GM12878 (cell line): ENCODE measurements at regions not wholly inside any gene's neighbourhood (a gene's known extent, or its start where the extent isn't known, plus 50 kb on each side); places are given as distances from the start of the nearest gene placed in this dataset.
A peak's percentile ranks its signal among the peaks of the same experiment; 100 is the strongest.

ENCODE experiments used
- ATAC-seq: fragments of 200-7000 bp; cut with Tn5 transposase; 3 replicates; pipeline ENCODE4 v1.9.1; 2020; ENCODE audit warnings: mild to moderate bottlenecking, moderate library complexity
- BruUV-seq: library from RNA; stranded (reverse); fragments of 400-500 nt; replicated peaks from 2 replicates; lab custom pipeline; 2021; lab: Mats Ljungman, UMichigan
- CTCF ChIA-PET: fragments of 300-600 bp; sonication (Branson Sonifier 250); formaldehyde crosslinking; extraction: SDS; loops from one replicate; lab custom pipeline; 2021; ENCODE audit warnings: inconsistent platforms; lab: Yijun Ruan, JAX
- POLR2A ChIA-PET: fragments of 350-600 bp; formaldehyde crosslinking; extraction: SDS; loops from one replicate; lab custom pipeline; 2021; ENCODE audit warnings: inconsistent platforms; lab: Charles Lee
- RAD21 ChIA-PET: fragments of 300-600 bp; sonication (Branson Sonifier 250); formaldehyde crosslinking; loops from one replicate; lab custom pipeline; 2023; ENCODE audit warnings: antibody characterized with exemption; ENCODE audit not compliant: unreplicated experiment; lab: Charles Lee
- SMC1A ChIA-PET: fragments of 300-600 bp; sonication (Branson Sonifier 250); formaldehyde crosslinking; loops from one replicate; lab custom pipeline; 2023; ENCODE audit not compliant: unreplicated experiment, uncharacterized antibody; lab: Charles Lee
- DNase-seq: peaks from one replicate; pipeline ENCODE4 v3.0.0-alpha.2; 2011; ENCODE audit warnings: low read depth, low spot score
- FAIRE-seq: peaks from 3 replicates; lab custom pipeline; 2011; peaks lifted over from hg19 to GRCh38; lab: Jason Lieb, UNC
- H2AFZ ChIP-seq: 2 replicates; pipeline ENCODE4 v1.6.0; 2011; ENCODE audit warnings: low read depth, low read length, control low read depth; ENCODE audit not compliant: control insufficient read depth
- H3K27ac ChIP-seq: 2 replicates; pipeline ENCODE4 v1.5.1; 2011; ENCODE audit warnings: control low read depth; ENCODE audit not compliant: control insufficient read depth, insufficient read depth
- H3K27me3 ChIP-seq, 2 experiments: replicated peaks in 1 of 2; 2 replicates each; pipeline versions ENCODE4 v1.6.0 to v1.6.1; 2011; ENCODE audit warnings: low read length in 1 of 2; ENCODE audit not compliant: control insufficient read depth in 2 of 2, insufficient read depth in 2 of 2
- H3K36me3 ChIP-seq, 2 experiments: 2 replicates each; pipeline ENCODE4 v1.5.1; 2011; ENCODE audit warnings: low read length in 1 of 2; ENCODE audit not compliant: control insufficient read depth in 2 of 2, insufficient read depth in 2 of 2
- H3K4me1 ChIP-seq: 2 replicates; pipeline ENCODE4 v1.6.1; 2011; ENCODE audit warnings: mild to moderate bottlenecking, low read length, moderate library complexity, mixed read lengths; ENCODE audit not compliant: control insufficient read depth, insufficient read depth
- H3K4me2 ChIP-seq: 2 replicates; pipeline ENCODE4 v1.6.0; 2011; ENCODE audit warnings: control low read depth; ENCODE audit not compliant: control insufficient read depth, insufficient read depth
- H3K4me3 ChIP-seq: fragments of 200-600 bp; sonication (generic); 2 replicates; pipeline ENCODE4 v1.5.1; 2016
- H3K79me2 ChIP-seq: 2 replicates; pipeline ENCODE4 v1.6.0; 2011; ENCODE audit warnings: low read length; ENCODE audit not compliant: control insufficient read depth, insufficient read depth
- H3K9ac ChIP-seq: 2 replicates; pipeline ENCODE4 v1.8.0; 2011; ENCODE audit warnings: low read length, control low read depth, mixed read lengths; ENCODE audit not compliant: control insufficient read depth, insufficient read depth
- H3K9me3 ChIP-seq: replicated peaks from 3 replicates; pipeline ENCODE4 v1.5.1; 2011; ENCODE audit warnings: mild to moderate bottlenecking, low read length; ENCODE audit not compliant: control insufficient read depth, insufficient read depth
- H4K20me1 ChIP-seq: 2 replicates; pipeline ENCODE4 v1.6.0; 2011; ENCODE audit not compliant: control insufficient read depth, insufficient read depth
- ETV6 ChIP-seq, 2 experiments: fragments of 450-650 bp in 1 of 2; IDR thresholded peaks in 1 of 2; conservative IDR thresholded peaks in 1 of 2; 2 replicates each; pipeline ENCODE4 v1.6.1; 2014; ENCODE audit warnings: antibody characterized with exemption in 1 of 2, borderline replicate concordance in 1 of 2, low read depth in 1 of 2, mild to moderate bottlenecking in 1 of 2, moderate library complexity in 1 of 2
- EZH2 ChIP-seq: IDR thresholded peaks from 2 replicates; pipeline ENCODE4 v1.6.1; 2012; ENCODE audit warnings: low read depth, mild to moderate bottlenecking, control low read depth, inconsistent platforms, low read length, borderline replicate concordance; ENCODE audit not compliant: control insufficient read depth
- FOS ChIP-seq: IDR thresholded peaks from 3 replicates; pipeline ENCODE4 v1.6.1; 2011; ENCODE audit warnings: borderline replicate concordance; ENCODE audit not compliant: insufficient read length; ENCODE audit errors: extremely low read depth
- MEF2B ChIP-seq: fragments of 450-650 bp; IDR thresholded peaks from 2 replicates; pipeline ENCODE4 v1.6.1; 2018; ENCODE audit warnings: mild to moderate bottlenecking, moderate library complexity; ENCODE audit not compliant: partially characterized antibody, poor library complexity, severe bottlenecking
- NFYA ChIP-seq: IDR thresholded peaks from 2 replicates; pipeline ENCODE4 v1.6.1; 2011; ENCODE audit warnings: low read depth, mild to moderate bottlenecking, low read length, improper control_type of control experiment, borderline replicate concordance
- SMAD1 ChIP-seq: fragments of 450-650 bp; IDR thresholded peaks from 2 replicates; pipeline ENCODE4 v1.6.1; 2018; ENCODE audit warnings: mild to moderate bottlenecking, low read depth; ENCODE audit not compliant: partially characterized antibody
- ZNF217 ChIP-seq: fragments of 450-650 bp; IDR thresholded peaks from 2 replicates; pipeline ENCODE4 v1.6.1; 2017; ENCODE audit warnings: antibody characterized with exemption, mild to moderate bottlenecking
- ZNF274 ChIP-seq: IDR thresholded peaks from one replicate; pipeline ENCODE4 v1.8.0; 2011; ENCODE audit not compliant: insufficient read length, insufficient read depth
- ZSCAN29 ChIP-seq: fragments of 450-650 bp; IDR thresholded peaks from 2 replicates; pipeline ENCODE4 v1.6.1; 2017; ENCODE audit warnings: mild to moderate bottlenecking, moderate library complexity
- WGBS: methylation state at CpG from one replicate; pipeline ENCODE4 v1.1.6; 2016; ENCODE audit warnings: low lambda C conversion rate; ENCODE audit not compliant: insufficient replicate concordance, insufficient coverage; ENCODE audit errors: missing lambda C conversion rate; 5-methylcytosine and 5-hydroxymethylcytosine counted together
- in situ Hi-C: fragments of 300-500 bp; cut with MboI; formaldehyde crosslinking; loops from 9 replicates; pipeline ENCODE4 v1.14.3; 2018; ENCODE audit warnings: mixed read lengths
- intact Hi-C: fragments of 100-400 bp; cut with micrococcal nuclease; formaldehyde crosslinking; loops from one replicate; pipeline ENCODE4 v1.14.2; 2022; ENCODE audit not compliant: unreplicated experiment
- TF ChIP-seq, protein P1 (sequence below): IDR thresholded peaks from 2 replicates; pipeline ENCODE4 v1.6.1; 2012; ENCODE audit warnings: low read depth, low read length, improper control_type of control experiment
- TF ChIP-seq, protein P2 (sequence below): fragments of 450-650 bp; conservative IDR thresholded peaks from 2 replicates; pipeline ENCODE4 v1.6.1; 2017; ENCODE audit warnings: mild to moderate bottlenecking, moderate library complexity

DNA sequence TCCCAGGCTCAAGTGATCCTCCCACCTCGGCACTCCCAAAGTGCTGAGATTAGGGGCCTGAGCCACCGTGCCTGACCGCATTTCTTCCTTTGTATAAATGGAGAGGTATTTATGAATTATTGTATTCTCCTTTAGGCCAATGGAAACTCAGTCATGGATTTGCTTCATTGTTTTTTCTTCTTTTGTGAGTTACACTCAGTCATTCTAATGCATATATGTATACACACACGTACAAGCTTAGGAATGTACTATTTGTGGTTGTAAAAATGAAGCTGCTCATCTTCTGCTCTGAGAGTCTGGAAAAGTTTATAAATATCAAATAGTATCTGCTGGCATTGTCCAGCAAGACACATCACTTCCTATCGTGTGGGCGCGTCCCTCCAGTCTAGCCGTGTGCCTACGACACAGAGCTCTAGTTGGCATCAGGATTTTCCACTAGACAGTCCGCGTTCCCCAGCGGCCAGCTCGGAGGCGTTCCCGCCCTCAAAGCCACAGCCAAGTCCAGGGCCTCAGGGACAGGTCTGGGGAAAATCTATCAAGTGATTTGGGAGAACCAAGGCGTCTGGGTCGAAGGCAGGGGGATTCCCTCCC, 215.2 kb downstream of the NFATC2 start:
- ChIA-PET RAD21 (interaction anchor here (1.4 kb wide), 1 partner anchor 295 kb away, joined by 4 read pairs; no protein-coding TSS in a partner anchor), POLR2A (no interaction called here), CTCF (interaction anchor here (1.7 to 2.5 kb wide), 3 partner anchors 14 to 339 kb away, joined by 7 to 10 read pairs (median 7); no protein-coding TSS in a partner anchor), SMC1A (interaction anchor here (1.5 to 4.1 kb wide), 2 partner anchors 24 to 339 kb away, joined by 4 to 15 read pairs; no protein-coding TSS in a partner anchor)
- TF ChIP-seq EZH2 (no peak), FOS (no peak), SMAD1 (no peak)
- no peaks in the 10 kb centered on the region for H3K4me1 ChIP-seq
- no peak overlapping the region for H3K4me2 ChIP-seq
- no peak overlapping the region for H3K27ac ChIP-seq
- BruUV-seq: no TSS peak
- WGBS: 45% methylated on average over 17 of the region's 17 CpGs
- H3K79me2 ChIP-seq: no peaks in the 10 kb centered on the region
- no peak overlapping the region for H2AFZ ChIP-seq
- no peak overlapping the region for H3K4me3 ChIP-seq
- H3K27me3 ChIP-seq: no peaks in the 10 kb centered on the region; a peak in 2 of 4 replicates
- in situ Hi-C loops (no loop called here), intact Hi-C loops (loop anchor here (2.0 kb wide), 1 partner anchor 341 kb away; no protein-coding TSS in a partner anchor)
- DNase-seq: no peak
- H3K9me3 ChIP-seq: no peaks in the 10 kb centered on the region
- no peak overlapping the region for H3K9ac ChIP-seq
- no peaks in the 10 kb centered on the region for H3K36me3 ChIP-seq
- ATAC-seq: no peak
- FAIRE-seq: no peak
- no peaks in the 10 kb centered on the region for H4K20me1 ChIP-seq

DNA sequence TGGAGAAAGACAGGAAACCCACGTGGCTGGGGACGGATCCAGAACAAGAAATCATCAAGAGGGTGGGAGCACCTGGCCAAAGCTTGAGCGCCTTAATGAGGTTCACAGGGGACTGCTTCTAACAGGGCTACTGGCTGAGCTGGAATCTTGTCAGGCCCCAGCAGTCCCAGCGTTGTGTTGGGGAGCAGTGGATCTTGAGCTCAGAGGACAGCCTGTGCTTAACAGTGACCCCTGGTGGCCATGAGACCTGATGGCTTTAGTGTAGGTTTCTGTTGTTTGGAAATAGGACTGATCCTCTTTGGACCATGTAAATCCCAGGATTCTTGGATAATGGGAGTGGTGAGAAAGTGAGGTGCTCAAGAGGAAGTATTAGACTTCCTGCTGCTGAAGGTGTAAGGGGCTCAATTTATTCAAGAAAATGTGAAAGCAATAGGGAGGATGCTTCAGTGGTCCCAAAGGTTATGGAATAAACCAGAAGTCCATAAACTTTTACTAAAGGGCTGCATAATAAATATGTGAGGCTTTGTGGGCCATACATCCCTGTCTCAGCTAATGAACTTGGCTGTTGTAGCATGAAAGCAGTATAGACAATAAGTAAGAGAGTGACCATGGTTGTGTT, 216.2 kb downstream of the NFATC2 start:
- Histone ChIP-seq H3K4me1 (no peaks in the 10 kb centered on the region), H3K4me2 (no peak overlapping the region), H3K36me3 (no peaks in the 10 kb centered on the region), H3K4me3 (no peak overlapping the region), H2AFZ (no peak overlapping the region), H3K79me2 (no peaks in the 10 kb centered on the region), H3K9ac (no peak overlapping the region), H3K27ac (no peak overlapping the region), H3K27me3 (no peaks in the 10 kb centered on the region; a peak in 2 of 4 replicates), H4K20me1 (no peaks in the 10 kb centered on the region), H3K9me3 (no peaks in the 10 kb centered on the region)
- RAD21 ChIA-PET: interaction anchor here (1.4 to 3.0 kb wide), 3 partner anchors 18 to 339 kb away, joined by 4 to 17 read pairs (median 4); no protein-coding TSS in a partner anchor
- ATAC-seq: peak; percentile 59
- POLR2A ChIA-PET: no interaction called here
- intact Hi-C loops (loop anchor here (2.0 kb wide), 1 partner anchor 340 kb away; no protein-coding TSS in a partner anchor), in situ Hi-C loops (no loop called here)
- CTCF ChIA-PET: interaction anchor here (0.5 to 2.8 kb wide), 10 partner anchors 10 to 378 kb away, joined by 3 to 39 read pairs (median 4); no protein-coding TSS in a partner anchor
- SMC1A ChIA-PET: interaction anchor here (1.0 to 4.1 kb wide), 6 partner anchors 10 to 532 kb away, joined by 4 to 15 read pairs (median 4); partner anchors contain the start of gene BCAS4
- no TSS peak for BruUV-seq
- 20% methylated on average over 4 of the region's 4 CpGs for WGBS
- no peak for DNase-seq
- peak; percentile 72 for FAIRE-seq
- TF ChIP-seq ZNF217: no peak
- no peak for TF ChIP-seq ZNF274
- no peak for TF ChIP-seq NFYA
- TF ChIP-seq, protein P1, sequence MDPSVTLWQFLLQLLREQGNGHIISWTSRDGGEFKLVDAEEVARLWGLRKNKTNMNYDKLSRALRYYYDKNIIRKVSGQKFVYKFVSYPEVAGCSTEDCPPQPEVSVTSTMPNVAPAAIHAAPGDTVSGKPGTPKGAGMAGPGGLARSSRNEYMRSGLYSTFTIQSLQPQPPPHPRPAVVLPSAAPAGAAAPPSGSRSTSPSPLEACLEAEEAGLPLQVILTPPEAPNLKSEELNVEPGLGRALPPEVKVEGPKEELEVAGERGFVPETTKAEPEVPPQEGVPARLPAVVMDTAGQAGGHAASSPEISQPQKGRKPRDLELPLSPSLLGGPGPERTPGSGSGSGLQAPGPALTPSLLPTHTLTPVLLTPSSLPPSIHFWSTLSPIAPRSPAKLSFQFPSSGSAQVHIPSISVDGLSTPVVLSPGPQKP: no peak
- TF ChIP-seq, protein P2, sequence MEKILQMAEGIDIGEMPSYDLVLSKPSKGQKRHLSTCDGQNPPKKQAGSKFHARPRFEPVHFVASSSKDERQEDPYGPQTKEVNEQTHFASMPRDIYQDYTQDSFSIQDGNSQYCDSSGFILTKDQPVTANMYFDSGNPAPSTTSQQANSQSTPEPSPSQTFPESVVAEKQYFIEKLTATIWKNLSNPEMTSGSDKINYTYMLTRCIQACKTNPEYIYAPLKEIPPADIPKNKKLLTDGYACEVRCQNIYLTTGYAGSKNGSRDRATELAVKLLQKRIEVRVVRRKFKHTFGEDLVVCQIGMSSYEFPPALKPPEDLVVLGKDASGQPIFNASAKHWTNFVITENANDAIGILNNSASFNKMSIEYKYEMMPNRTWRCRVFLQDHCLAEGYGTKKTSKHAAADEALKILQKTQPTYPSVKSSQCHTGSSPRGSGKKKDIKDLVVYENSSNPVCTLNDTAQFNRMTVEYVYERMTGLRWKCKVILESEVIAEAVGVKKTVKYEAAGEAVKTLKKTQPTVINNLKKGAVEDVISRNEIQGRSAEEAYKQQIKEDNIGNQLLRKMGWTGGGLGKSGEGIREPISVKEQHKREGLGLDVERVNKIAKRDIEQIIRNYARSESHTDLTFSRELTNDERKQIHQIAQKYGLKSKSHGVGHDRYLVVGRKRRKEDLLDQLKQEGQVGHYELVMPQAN: no peak
- no peak for TF ChIP-seq MEF2B
- no peak for TF ChIP-seq ZSCAN29
- TF ChIP-seq ETV6 (conservative IDR thresholded peaks at IDR 0.05 in 1 of 2, IDR thresholded peaks at IDR 0.05 in 1 of 2; ENCODE audit: borderline replicate concordance in 1 of 2, low read depth in 1 of 2): 0 out of 4 replicates have a peak, but pooled peaks of 1 of the 2 experiments have one; percentile 48
